GM23338 (cell line): ENCODE measurements at regions not wholly inside any gene's neighbourhood (a gene's known extent, or its start where the extent isn't known, plus 50 kb on each side); places are given as distances from the start of the nearest gene placed in this dataset.

Experiments used
- CREB1 ChIP-seq: fragments of 250-450 bp; sonication (Bioruptor Pico); IDR thresholded peaks from 2 replicates; pipeline ENCODE4 v1.5.0; 2020; ENCODE audit warnings: low read depth, mild to moderate bottlenecking, moderate library complexity
- CTCF ChIP-seq, 2 experiments: fragments of 200-600 bp in 1 of 2; sonication (generic) in 1 of 2; conservative IDR thresholded peaks; 2 replicates each; pipeline versions ENCODE4 v1.5.1 to v1.6.1; 2016 to 2017; ENCODE audit warnings: antibody characterized with exemption in 2 of 2, low read depth in 2 of 2, mild to moderate bottlenecking in 2 of 2, moderate library complexity in 1 of 2
- ETS1 ChIP-seq: IDR thresholded peaks from 2 replicates; pipeline ENCODE4 v1.6.1; 2016; ENCODE audit warnings: antibody characterized with exemption
- EZH2 ChIP-seq: fragments of 200-600 bp; sonication (generic); IDR thresholded peaks from one replicate; pipeline ENCODE4 v1.8.0; 2017; ENCODE audit warnings: antibody characterized with exemption, mild to moderate bottlenecking, low read depth; ENCODE audit not compliant: unreplicated experiment
- EZH2phosphoT487 ChIP-seq: fragments of 200-600 bp; sonication (generic); IDR thresholded peaks from one replicate; pipeline ENCODE4 v1.8.1; 2018; ENCODE audit warnings: antibody characterized with exemption; ENCODE audit not compliant: unreplicated experiment
- JUNB ChIP-seq: IDR thresholded peaks from one replicate; pipeline ENCODE4 v1.6.1; 2016; ENCODE audit warnings: antibody characterized with exemption; ENCODE audit not compliant: unreplicated experiment
- NANOG ChIP-seq: IDR thresholded peaks from 2 replicates; pipeline ENCODE4 v1.6.1; 2016; ENCODE audit warnings: antibody characterized with exemption, borderline replicate concordance
- POLR2AphosphoS5 ChIP-seq: IDR thresholded peaks from 2 replicates; pipeline ENCODE4 v1.6.1; 2016; ENCODE audit warnings: antibody characterized with exemption, low read depth
- REST ChIP-seq: IDR thresholded peaks from one replicate; pipeline ENCODE4 v1.6.1; 2018; ENCODE audit warnings: antibody characterized with exemption; ENCODE audit not compliant: unreplicated experiment
- STAT1 ChIP-seq: IDR thresholded peaks from one replicate; pipeline ENCODE4 v1.6.1; 2016; ENCODE audit warnings: antibody characterized with exemption; ENCODE audit not compliant: unreplicated experiment
- ZNF114 ChIP-seq: fragments of 250-450 bp; sonication (Bioruptor Pico); IDR thresholded peaks from 2 replicates; pipeline ENCODE4 v1.5.0; 2020; ENCODE audit warnings: mild to moderate bottlenecking, moderate library complexity
- ZNF331 ChIP-seq: fragments of 250-450 bp; sonication (Bioruptor Pico); IDR thresholded peaks from 2 replicates; pipeline ENCODE4 v1.5.0; 2020; ENCODE audit warnings: low read depth, mild to moderate bottlenecking, moderate library complexity

GRCh38 chr6:89027756-89028155 lies 52.8 kb upstream of the PNRC1 start:
- TF ChIP-seq REST: no peak
- no peak for TF ChIP-seq EZH2
- no peak for TF ChIP-seq CREB1 (CRISPR knock-in tag)
- TF ChIP-seq POLR2AphosphoS5: no peak
- no peak for TF ChIP-seq CTCF (conservative IDR thresholded peaks at IDR 0.05; ENCODE audit: low read depth in 2 of 2)
- TF ChIP-seq STAT1: no peak
- TF ChIP-seq JUNB: no peak
- TF ChIP-seq ZNF114 (CRISPR knock-in tag): no peak
- TF ChIP-seq EZH2phosphoT487: no peak
- no peak for TF ChIP-seq ETS1
- TF ChIP-seq NANOG: no peak
- TF ChIP-seq ZNF331 (CRISPR knock-in tag): no peak
